Bronchial epithelial cell (primary cell): ENCODE measurements at regions not wholly inside any gene's neighbourhood (a gene's known extent, or its start where the extent isn't known, plus 50 kb on each side); places are given as distances from the start of the nearest gene placed in this dataset.

Experiments used
- DNase-seq: peaks from one replicate; pipeline ENCODE4 v3.0.0-alpha.2; 2010; ENCODE audit warnings: low read depth
- FAIRE-seq: peaks from 2 replicates; lab custom pipeline; 2011; peaks lifted over from hg19 to GRCh38; lab: Jason Lieb, UNC
- H3K27me3 ChIP-seq: 2 replicates; pipeline ENCODE4 v1.5.1; 2011; ENCODE audit warnings: low read length; ENCODE audit not compliant: control insufficient read depth, insufficient read depth
- H3K36me3 ChIP-seq: 2 replicates; pipeline ENCODE4 v1.5.1; 2011; ENCODE audit warnings: low read length; ENCODE audit not compliant: control insufficient read depth, insufficient read depth
- H3K4me3 ChIP-seq: 2 replicates; pipeline ENCODE4 v1.5.1; 2011; ENCODE audit warnings: mild to moderate bottlenecking, low read depth, low read length, control low read depth
- TF ChIP-seq, protein P1 (sequence below): IDR thresholded peaks from 2 replicates; pipeline ENCODE4 v1.5.1; 2011; ENCODE audit warnings: mild to moderate bottlenecking, moderate library complexity, low read length, control low read depth, inconsistent platforms; ENCODE audit not compliant: insufficient read depth, severe bottlenecking

DNA sequence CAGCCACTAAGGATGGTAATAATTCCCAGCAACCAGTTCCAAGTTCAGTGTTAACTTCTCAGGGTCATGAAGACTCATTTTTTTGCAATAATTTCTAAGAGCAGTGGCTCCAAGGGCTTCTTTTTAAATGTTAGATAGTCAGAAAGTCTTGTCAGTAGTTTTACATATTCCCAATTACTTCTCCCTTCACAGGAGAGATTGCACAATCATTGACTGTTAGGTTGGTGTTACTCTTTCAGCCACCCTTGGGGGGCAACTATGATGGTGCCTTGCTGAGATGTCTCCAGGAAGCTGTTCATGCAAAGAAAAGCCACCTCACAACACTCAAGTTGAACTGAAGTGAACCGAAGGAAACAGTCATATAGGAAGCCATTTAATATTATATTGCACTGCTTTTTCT, 127.9 kb upstream of the DOCK10 start:
- no peaks in the 10 kb centered on the region for H3K27me3 ChIP-seq
- no peaks in the 10 kb centered on the region for H3K36me3 ChIP-seq
- DNase-seq (no peak), FAIRE-seq (no peak)
- TF ChIP-seq, protein P1, sequence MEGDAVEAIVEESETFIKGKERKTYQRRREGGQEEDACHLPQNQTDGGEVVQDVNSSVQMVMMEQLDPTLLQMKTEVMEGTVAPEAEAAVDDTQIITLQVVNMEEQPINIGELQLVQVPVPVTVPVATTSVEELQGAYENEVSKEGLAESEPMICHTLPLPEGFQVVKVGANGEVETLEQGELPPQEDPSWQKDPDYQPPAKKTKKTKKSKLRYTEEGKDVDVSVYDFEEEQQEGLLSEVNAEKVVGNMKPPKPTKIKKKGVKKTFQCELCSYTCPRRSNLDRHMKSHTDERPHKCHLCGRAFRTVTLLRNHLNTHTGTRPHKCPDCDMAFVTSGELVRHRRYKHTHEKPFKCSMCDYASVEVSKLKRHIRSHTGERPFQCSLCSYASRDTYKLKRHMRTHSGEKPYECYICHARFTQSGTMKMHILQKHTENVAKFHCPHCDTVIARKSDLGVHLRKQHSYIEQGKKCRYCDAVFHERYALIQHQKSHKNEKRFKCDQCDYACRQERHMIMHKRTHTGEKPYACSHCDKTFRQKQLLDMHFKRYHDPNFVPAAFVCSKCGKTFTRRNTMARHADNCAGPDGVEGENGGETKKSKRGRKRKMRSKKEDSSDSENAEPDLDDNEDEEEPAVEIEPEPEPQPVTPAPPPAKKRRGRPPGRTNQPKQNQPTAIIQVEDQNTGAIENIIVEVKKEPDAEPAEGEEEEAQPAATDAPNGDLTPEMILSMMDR = no peak
- no peak overlapping the region for H3K4me3 ChIP-seq

DNA sequence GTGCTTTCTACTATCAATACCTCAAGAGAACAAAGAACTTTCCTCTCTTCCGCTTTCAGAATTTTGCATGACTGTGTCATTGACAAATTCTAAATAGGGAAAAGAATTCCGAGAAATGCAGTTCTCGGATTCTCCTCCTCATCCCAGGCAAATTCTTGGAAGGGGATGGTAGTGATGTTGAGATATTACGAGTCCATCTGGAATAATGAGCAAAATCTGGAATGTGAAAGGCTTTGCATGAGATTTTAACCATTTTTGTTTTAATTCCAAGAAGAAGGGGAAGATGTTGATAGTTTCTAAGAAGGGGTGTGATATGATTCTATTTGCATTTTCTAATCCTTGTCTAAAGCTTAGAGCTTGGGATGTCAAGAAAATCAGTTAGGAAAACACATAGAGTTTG, 127.1 kb upstream of the DOCK10 start:
- Histone ChIP-seq H3K36me3 (no peaks in the 10 kb centered on the region), H3K27me3 (no peaks in the 10 kb centered on the region), H3K4me3 (no peak overlapping the region)
- DNase-seq (no peak), FAIRE-seq (no peak)
- TF ChIP-seq, protein P1 = no peak

DNA sequence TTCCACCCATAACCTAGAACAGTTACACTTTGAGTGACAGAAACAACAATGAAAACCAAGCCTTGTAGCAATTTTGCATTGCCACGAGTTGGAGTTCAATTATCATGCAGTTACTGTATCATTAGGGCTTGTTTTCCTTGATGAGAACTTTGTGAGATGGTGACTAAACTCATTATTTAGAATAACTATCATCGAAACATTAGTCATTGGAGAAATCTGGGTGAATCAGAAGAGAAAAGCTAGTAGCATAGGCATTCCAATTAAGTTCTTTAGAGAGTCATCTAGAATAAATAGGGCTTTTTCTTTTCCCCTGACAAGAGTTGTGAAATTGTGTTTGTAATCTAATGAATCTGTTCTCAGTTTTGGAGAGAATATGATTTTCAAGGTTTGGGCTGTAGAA, 122.8 kb upstream of the DOCK10 start:
- DNase-seq = peak; percentile 65

DNA sequence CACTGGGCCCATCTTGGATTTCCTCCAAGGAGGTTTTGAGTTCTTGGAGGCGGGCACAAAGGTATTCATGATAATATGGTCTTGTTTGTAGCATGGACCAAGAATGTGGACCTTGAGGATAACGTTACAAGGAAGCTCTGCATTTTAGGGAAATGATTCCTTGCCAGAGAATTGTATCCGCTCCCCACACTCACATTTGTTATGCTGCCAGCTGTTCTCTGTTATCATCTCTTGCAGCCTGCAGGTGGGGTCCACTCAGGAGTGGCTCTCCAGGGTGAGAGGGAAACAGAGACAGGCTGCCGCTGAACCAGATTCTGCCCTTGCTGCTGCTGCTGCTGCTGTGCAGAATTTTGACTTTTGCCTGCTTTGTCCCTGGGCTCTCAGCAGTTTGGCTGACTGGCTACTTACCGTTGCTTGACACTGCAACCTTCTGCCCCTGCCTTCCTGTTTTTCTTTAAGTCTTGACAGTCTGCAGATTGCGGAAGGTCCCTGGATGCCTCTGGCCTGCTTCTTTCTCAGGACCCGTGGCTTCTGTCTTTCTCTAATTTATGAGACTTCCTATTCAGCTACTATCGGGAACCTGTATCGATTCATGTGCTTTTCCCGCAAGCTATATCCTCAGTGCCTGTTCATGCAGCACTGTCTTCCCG, 122.3 kb upstream of the DOCK10 start:
- Histone ChIP-seq H3K36me3 (no peaks in the 10 kb centered on the region), H3K27me3 (no peaks in the 10 kb centered on the region), H3K4me3 (no peak overlapping the region)
- FAIRE-seq (no peak), DNase-seq (no peak)
- TF ChIP-seq, protein P1 = no peak

More for the DNA sequence above, 122.8 kb upstream of the DOCK10 start:
- no peak overlapping the region for H3K4me3 ChIP-seq
- H3K27me3 ChIP-seq = no peaks in the 10 kb centered on the region
- H3K36me3 ChIP-seq = no peaks in the 10 kb centered on the region
- TF ChIP-seq, protein P1 = no peak
- no peak for FAIRE-seq

DNA sequence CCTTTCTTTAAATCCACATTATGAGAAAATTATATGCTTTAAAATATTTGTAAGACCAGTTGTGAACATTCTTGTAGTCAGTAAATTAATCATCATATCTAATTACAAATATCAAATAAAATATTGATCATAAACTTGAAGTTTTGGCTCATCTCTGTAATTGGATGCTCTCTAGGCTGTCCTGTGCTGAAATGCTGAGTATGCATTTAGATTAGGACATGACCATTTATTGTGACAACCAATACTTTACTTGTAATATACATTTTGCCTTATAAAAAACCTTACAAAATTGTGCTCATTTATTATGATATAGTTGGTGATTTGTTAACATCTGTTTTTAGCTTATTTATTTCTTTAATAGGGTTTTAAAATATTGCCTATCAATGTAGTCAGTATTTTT, 116.1 kb upstream of the DOCK10 start:
- H3K4me3 ChIP-seq = no peak overlapping the region
- TF ChIP-seq, protein P1 = no peak
- FAIRE-seq (no peak), DNase-seq (no peak)
- H3K36me3 ChIP-seq = no peaks in the 10 kb centered on the region
- no peaks in the 10 kb centered on the region for H3K27me3 ChIP-seq

DNA sequence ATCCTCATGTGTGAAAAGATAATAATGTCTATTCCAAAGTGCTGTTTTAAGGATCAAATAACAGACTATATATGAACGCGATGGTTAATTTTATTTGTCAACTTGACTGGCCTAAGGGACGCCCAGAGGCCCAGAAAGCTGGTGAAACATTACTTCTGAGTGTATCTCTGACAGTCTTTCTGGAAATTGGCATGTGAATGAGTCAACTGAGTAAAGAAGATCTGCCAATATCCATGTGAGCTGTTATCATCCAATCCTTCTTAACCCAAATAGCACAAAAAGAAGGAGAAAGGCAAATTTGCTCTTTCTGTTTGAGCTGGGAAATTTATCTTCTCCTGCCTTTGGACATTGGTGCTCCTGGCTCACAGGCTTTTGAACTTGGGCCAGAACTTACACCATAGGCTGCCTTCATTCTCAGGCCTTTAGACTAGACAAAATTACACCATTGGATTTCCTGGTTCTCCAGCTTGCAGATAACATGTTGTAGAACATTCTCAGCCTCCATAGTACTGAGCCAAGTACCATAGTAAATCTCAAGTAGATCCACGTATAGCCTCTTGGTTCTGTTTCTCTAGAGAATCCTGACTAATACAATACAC, 114.7 kb upstream of the DOCK10 start:
- Histone ChIP-seq H3K27me3 (no peaks in the 10 kb centered on the region), H3K36me3 (no peaks in the 10 kb centered on the region), H3K4me3 (no peak overlapping the region)
- DNase-seq (no peak), FAIRE-seq (no peak)
- TF ChIP-seq, protein P1 = no peak
